ENCODE measurements at regions not wholly inside any gene's neighbourhood (a gene's known extent, or its start where the extent isn't known, plus 50 kb on each side); places are given as distances from the start of the nearest gene placed in this dataset.

- no peak overlapping the region for H3K4me3 ChIP-seq (ENCODE audit: low read length)
- H2AFZ ChIP-seq (ENCODE audit: low read depth, low read length): no peak overlapping the region
- H3K4me2 ChIP-seq (ENCODE audit: low read length): no peak overlapping the region
- H3K79me2 ChIP-seq (replicated peaks; ENCODE audit: insufficient read depth, low read length): no peaks in the 10 kb centered on the region
- no peak for TF ChIP-seq TAF1 (IDR thresholded peaks at IDR 0.05; ENCODE audit: low read depth)
- TF ChIP-seq CTCF (IDR thresholded peaks at IDR 0.05; ENCODE audit: poor library complexity, severe bottlenecking): no peak
- no peak for TF ChIP-seq POLR2AphosphoS5 (IDR thresholded peaks at IDR 0.05)
- TF ChIP-seq MXI1 (conservative IDR thresholded peaks at IDR 0.05; ENCODE audit: poor library complexity, severe bottlenecking): no peak
- no peak for TF ChIP-seq SMC3 (conservative IDR thresholded peaks at IDR 0.05; ENCODE audit: poor library complexity)
- no peak for TF ChIP-seq EP300 (conservative IDR thresholded peaks at IDR 0.05; ENCODE audit: poor library complexity, severe bottlenecking)
- no peak for TF ChIP-seq EZH2 (IDR thresholded peaks at IDR 0.05; ENCODE audit: borderline replicate concordance, insufficient read depth, low read length, poor library complexity, severe bottlenecking)
- no peak for TF ChIP-seq RAD21 (conservative IDR thresholded peaks at IDR 0.05)
- no peaks in the 10 kb centered on the region for H3K36me3 ChIP-seq (ENCODE audit: insufficient read depth, low read length)
- H3K9me3 ChIP-seq (ENCODE audit: low read length): no peaks in the 10 kb centered on the region
- H3K27me3 ChIP-seq (ENCODE audit: insufficient read depth, low read depth, low read length): no peaks in the 10 kb centered on the region
- no peak overlapping the region for H3K9ac ChIP-seq (ENCODE audit: low read length)
- no peaks in the 10 kb centered on the region for H3F3A ChIP-seq (ENCODE audit: insufficient read depth, low read length, poor library complexity, severe bottlenecking)
- no peak overlapping the region for H3K27ac ChIP-seq (ENCODE audit: low read length)
- no peaks in the 10 kb centered on the region for H4K20me1 ChIP-seq (ENCODE audit: insufficient read depth)
- no peaks in the 10 kb centered on the region for H3K9me2 ChIP-seq (ENCODE audit: insufficient read depth, low read length)
These were observed 135.6 kb upstream of the KL start for GRCh38 chr13:32880636-32881035.

GRCh38 chr13:32881074-32881776 is 135.0 kb upstream of the KL start:
- no peaks in the 10 kb centered on the region for H3K27me3 ChIP-seq (ENCODE audit: insufficient read depth, low read depth, low read length)
- no peak overlapping the region for H3K4me2 ChIP-seq (ENCODE audit: low read length)
- H3K79me2 ChIP-seq (replicated peaks; ENCODE audit: insufficient read depth, low read length): no peaks in the 10 kb centered on the region
- H3F3A ChIP-seq (ENCODE audit: insufficient read depth, low read length, poor library complexity, severe bottlenecking): no peaks in the 10 kb centered on the region
- H3K9me3 ChIP-seq (ENCODE audit: low read length): no peaks in the 10 kb centered on the region
- no peak overlapping the region for H3K27ac ChIP-seq (ENCODE audit: low read length)
- no peak overlapping the region for H3K4me3 ChIP-seq (ENCODE audit: low read length)
- H3K36me3 ChIP-seq (ENCODE audit: insufficient read depth, low read length): no peaks in the 10 kb centered on the region
- no peak overlapping the region for H2AFZ ChIP-seq (ENCODE audit: low read depth, low read length)
- TF ChIP-seq TAF1 (IDR thresholded peaks at IDR 0.05; ENCODE audit: low read depth) (no peak), POLR2AphosphoS5 (IDR thresholded peaks at IDR 0.05) (no peak), SMC3 (conservative IDR thresholded peaks at IDR 0.05; ENCODE audit: poor library complexity) (no peak), RAD21 (conservative IDR thresholded peaks at IDR 0.05) (no peak), EP300 (conservative IDR thresholded peaks at IDR 0.05; ENCODE audit: poor library complexity, severe bottlenecking) (no peak), EZH2 (IDR thresholded peaks at IDR 0.05; ENCODE audit: borderline replicate concordance, insufficient read depth, low read length, poor library complexity, severe bottlenecking) (no peak), MXI1 (conservative IDR thresholded peaks at IDR 0.05; ENCODE audit: poor library complexity, severe bottlenecking) (no peak), CTCF (IDR thresholded peaks at IDR 0.05; ENCODE audit: poor library complexity, severe bottlenecking) (no peak)
- TF ChIP-seq, protein P1, sequence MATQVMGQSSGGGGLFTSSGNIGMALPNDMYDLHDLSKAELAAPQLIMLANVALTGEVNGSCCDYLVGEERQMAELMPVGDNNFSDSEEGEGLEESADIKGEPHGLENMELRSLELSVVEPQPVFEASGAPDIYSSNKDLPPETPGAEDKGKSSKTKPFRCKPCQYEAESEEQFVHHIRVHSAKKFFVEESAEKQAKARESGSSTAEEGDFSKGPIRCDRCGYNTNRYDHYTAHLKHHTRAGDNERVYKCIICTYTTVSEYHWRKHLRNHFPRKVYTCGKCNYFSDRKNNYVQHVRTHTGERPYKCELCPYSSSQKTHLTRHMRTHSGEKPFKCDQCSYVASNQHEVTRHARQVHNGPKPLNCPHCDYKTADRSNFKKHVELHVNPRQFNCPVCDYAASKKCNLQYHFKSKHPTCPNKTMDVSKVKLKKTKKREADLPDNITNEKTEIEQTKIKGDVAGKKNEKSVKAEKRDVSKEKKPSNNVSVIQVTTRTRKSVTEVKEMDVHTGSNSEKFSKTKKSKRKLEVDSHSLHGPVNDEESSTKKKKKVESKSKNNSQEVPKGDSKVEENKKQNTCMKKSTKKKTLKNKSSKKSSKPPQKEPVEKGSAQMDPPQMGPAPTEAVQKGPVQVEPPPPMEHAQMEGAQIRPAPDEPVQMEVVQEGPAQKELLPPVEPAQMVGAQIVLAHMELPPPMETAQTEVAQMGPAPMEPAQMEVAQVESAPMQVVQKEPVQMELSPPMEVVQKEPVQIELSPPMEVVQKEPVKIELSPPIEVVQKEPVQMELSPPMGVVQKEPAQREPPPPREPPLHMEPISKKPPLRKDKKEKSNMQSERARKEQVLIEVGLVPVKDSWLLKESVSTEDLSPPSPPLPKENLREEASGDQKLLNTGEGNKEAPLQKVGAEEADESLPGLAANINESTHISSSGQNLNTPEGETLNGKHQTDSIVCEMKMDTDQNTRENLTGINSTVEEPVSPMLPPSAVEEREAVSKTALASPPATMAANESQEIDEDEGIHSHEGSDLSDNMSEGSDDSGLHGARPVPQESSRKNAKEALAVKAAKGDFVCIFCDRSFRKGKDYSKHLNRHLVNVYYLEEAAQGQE (IDR thresholded peaks at IDR 0.05; ENCODE audit: borderline replicate concordance): no peak
- no peak overlapping the region for H3K9ac ChIP-seq (ENCODE audit: low read length)
- no peaks in the 10 kb centered on the region for H4K20me1 ChIP-seq (ENCODE audit: insufficient read depth)
- no peaks in the 10 kb centered on the region for H3K9me2 ChIP-seq (ENCODE audit: insufficient read depth, low read length)
